Endodermal cell (in vitro differentiated cells): ENCODE measurements at regions not wholly inside any gene's neighbourhood (a gene's known extent, or its start where the extent isn't known, plus 50 kb on each side); places are given as distances from the start of the nearest gene placed in this dataset.

Experiments
- DNase-seq: peaks from one replicate; pipeline ENCODE4 v3.0.0-alpha.2; 2017
- H3K27ac ChIP-seq: 2 replicates; pipeline ENCODE4 v1.5.1; 2013; ENCODE audit warnings: mild to moderate bottlenecking, low read depth, low read length, moderate library complexity
- H3K27me3 ChIP-seq: 2 replicates; pipeline ENCODE4 v1.6.1; 2013; ENCODE audit warnings: mild to moderate bottlenecking, low read length, moderate library complexity; ENCODE audit not compliant: insufficient read depth, control insufficient read depth, poor library complexity, severe bottlenecking
- H3K36me3 ChIP-seq: 2 replicates; pipeline ENCODE4 v1.7.0; 2013; ENCODE audit warnings: mild to moderate bottlenecking, low read length, moderate library complexity; ENCODE audit not compliant: control insufficient read depth, insufficient read depth
- H3K4me1 ChIP-seq: one replicate; pipeline ENCODE4 v1.7.0; 2013; ENCODE audit warnings: low read length; ENCODE audit not compliant: control insufficient read depth, insufficient read depth
- H3K4me3 ChIP-seq: 2 replicates; pipeline ENCODE4 v1.5.1; 2013; ENCODE audit warnings: mild to moderate bottlenecking, low read length, moderate library complexity
- H3K9ac ChIP-seq: 2 replicates; pipeline ENCODE4 v1.6.1; 2013; ENCODE audit warnings: mild to moderate bottlenecking, low read length, moderate library complexity; ENCODE audit not compliant: poor library complexity, severe bottlenecking; ENCODE audit errors: extremely low read depth
- H3K9me3 ChIP-seq: 2 replicates; pipeline ENCODE4 v1.6.1; 2013; ENCODE audit warnings: mild to moderate bottlenecking, low read length, moderate library complexity; ENCODE audit not compliant: control insufficient read depth
- H3K27ac Mint-ChIP-seq: 2 replicates; pipeline ENCODE4 v1.8.0; 2020; ENCODE audit warnings: mixed read lengths
- H3K27me3 Mint-ChIP-seq: 2 replicates; pipeline ENCODE4 v1.8.0; 2021; ENCODE audit warnings: mild to moderate bottlenecking, mixed read lengths; ENCODE audit not compliant: insufficient read depth
- H3K36me3 Mint-ChIP-seq: 2 replicates; pipeline ENCODE4 v1.8.0; 2020; ENCODE audit warnings: low read depth, mixed read lengths
- H3K4me1 Mint-ChIP-seq: 2 replicates; pipeline ENCODE4 v1.8.0; 2020; ENCODE audit warnings: mixed read lengths
- H3K4me3 Mint-ChIP-seq: 2 replicates; pipeline ENCODE4 v1.8.0; 2020; ENCODE audit warnings: mild to moderate bottlenecking, moderate library complexity, mixed read lengths
- H3K9me3 Mint-ChIP-seq: 2 replicates; pipeline ENCODE4 v1.8.0; 2020; ENCODE audit warnings: mild to moderate bottlenecking, mixed read lengths
- WGBS, 2 experiments: methylation state at CpG; one replicate each; pipeline versions ENCODE4 v1.1.5 to v1.1.7; 2013; ENCODE audit warnings: missing lambda C conversion rate in 2 of 2, mixed read lengths in 1 of 2; ENCODE audit not compliant: insufficient coverage in 1 of 2, insufficient read length in 1 of 2; 5-methylcytosine and 5-hydroxymethylcytosine counted together
- TF ChIP-seq, protein P1 (sequence below): fragments of 200-600 bp; sonication (generic); conservative IDR thresholded peaks from 2 replicates; pipeline ENCODE4 v1.5.0; 2021; ENCODE audit warnings: antibody characterized with exemption, mild to moderate bottlenecking

DNA sequence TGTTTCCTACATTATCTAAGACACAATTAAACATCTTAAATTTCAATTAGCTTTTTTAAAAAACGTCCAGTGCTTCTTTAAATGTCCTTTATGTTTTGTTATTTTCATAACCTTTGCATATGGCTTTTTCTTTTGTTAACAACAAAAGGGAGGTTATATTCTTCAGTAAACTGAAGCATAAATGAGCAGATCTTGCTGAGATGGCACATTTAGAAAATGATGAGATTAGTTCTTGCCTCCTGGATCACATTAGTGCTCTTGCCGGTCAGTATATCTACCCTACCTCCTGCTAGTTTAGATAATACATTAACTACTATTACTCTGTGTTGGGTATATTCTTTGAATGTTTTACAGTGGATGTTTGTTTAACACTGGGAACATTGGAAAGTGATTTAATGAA lies 126.1 kb downstream of the DISP1 start:
- Mint-ChIP-seq H3K4me3 (no peak overlapping the region), H3K27ac (no peak overlapping the region), H3K27me3 (no peaks in the 10 kb centered on the region), H3K36me3 (no peaks in the 10 kb centered on the region), H3K4me1 (peaks cover 14% of the 10 kb centered on the region), H3K9me3 (no peaks in the 10 kb centered on the region)
- Histone ChIP-seq H3K36me3 (no peaks in the 10 kb centered on the region), H3K4me3 (no peak overlapping the region), H3K27me3 (no peaks in the 10 kb centered on the region), H3K27ac (no peak overlapping the region), H3K9me3 (no peaks in the 10 kb centered on the region), H3K9ac (no peak overlapping the region), H3K4me1 (no peaks in the 10 kb centered on the region)
- no peak for DNase-seq
- WGBS, 2 experiments, result 87% methylated on average over 2 of the region's 2 CpGs; no CpG with 5 or more reads in 1 of the 2 experiments
- TF ChIP-seq, protein P1, sequence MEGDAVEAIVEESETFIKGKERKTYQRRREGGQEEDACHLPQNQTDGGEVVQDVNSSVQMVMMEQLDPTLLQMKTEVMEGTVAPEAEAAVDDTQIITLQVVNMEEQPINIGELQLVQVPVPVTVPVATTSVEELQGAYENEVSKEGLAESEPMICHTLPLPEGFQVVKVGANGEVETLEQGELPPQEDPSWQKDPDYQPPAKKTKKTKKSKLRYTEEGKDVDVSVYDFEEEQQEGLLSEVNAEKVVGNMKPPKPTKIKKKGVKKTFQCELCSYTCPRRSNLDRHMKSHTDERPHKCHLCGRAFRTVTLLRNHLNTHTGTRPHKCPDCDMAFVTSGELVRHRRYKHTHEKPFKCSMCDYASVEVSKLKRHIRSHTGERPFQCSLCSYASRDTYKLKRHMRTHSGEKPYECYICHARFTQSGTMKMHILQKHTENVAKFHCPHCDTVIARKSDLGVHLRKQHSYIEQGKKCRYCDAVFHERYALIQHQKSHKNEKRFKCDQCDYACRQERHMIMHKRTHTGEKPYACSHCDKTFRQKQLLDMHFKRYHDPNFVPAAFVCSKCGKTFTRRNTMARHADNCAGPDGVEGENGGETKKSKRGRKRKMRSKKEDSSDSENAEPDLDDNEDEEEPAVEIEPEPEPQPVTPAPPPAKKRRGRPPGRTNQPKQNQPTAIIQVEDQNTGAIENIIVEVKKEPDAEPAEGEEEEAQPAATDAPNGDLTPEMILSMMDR, result no peak

DNA sequence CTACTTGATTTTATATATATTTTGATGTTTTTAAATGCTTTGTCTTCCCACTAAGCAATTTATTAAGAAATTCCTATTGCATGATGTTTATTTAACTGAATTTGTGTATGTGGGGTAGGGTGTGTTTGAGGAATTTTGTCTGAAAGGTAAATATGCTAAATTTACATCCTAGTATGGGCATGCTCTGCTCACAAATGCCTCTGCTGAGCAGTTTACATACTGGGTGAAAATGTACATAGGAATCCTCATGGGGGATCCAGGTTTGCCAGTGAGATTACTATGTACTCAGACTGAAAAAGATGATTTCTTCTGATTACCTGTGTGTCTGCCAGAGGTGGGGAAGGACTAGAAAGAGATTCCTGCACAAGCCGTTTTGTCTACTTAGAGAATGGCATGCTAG lies 126.6 kb downstream of the DISP1 start:
- Histone ChIP-seq H3K27ac (no peak overlapping the region), H3K9me3 (no peaks in the 10 kb centered on the region), H3K4me1 (no peaks in the 10 kb centered on the region), H3K4me3 (no peak overlapping the region), H3K9ac (no peak overlapping the region), H3K27me3 (no peaks in the 10 kb centered on the region), H3K36me3 (no peaks in the 10 kb centered on the region)
- Mint-ChIP-seq H3K4me3 (no peak overlapping the region), H3K27ac (no peak overlapping the region), H3K4me1 (peaks cover 14% of the 10 kb centered on the region), H3K36me3 (no peaks in the 10 kb centered on the region), H3K27me3 (no peaks in the 10 kb centered on the region), H3K9me3 (no peaks in the 10 kb centered on the region)
- TF ChIP-seq, protein P1, result no peak
- no peak for DNase-seq
- 89 to 92% methylated on average over 1 of the region's 1 CpG for WGBS, 2 experiments

DNA sequence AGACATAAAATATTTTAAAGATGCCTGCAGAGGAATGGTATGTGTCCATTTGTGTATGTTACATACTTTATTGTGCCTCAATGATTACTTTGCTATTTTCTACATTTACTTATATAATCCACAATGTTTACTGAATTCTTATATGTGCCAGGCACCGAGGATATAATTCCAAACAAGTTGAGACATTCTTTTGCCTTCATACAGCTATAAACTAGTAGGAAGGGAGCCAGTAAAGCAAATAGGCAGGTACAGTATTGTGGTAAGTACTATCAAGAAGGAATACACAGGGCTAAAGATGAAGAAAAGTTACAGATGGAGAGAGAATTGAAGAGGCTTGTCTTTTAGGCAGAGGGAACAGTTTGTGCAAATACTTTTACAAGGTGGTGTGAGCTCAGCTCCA lies 131.6 kb downstream of the DISP1 start:
- H3K4me1 ChIP-seq, result no peaks in the 10 kb centered on the region
- peaks cover 3% of the 10 kb centered on the region for H3K36me3 Mint-ChIP-seq
- peaks cover 2% of the 10 kb centered on the region for H3K27me3 Mint-ChIP-seq
- H3K9ac ChIP-seq, result no peak overlapping the region
- no peaks in the 10 kb centered on the region for H3K27me3 ChIP-seq
- H3K4me3 Mint-ChIP-seq, result no peak overlapping the region
- 86 to 100% methylated on average over 1 of the region's 1 CpG for WGBS, 2 experiments
- H3K27ac Mint-ChIP-seq, result no peak overlapping the region
- TF ChIP-seq, protein P1, result no peak
- H3K27ac ChIP-seq, result no peak overlapping the region
- DNase-seq, result no peak
- H3K36me3 ChIP-seq, result no peaks in the 10 kb centered on the region
- no peaks in the 10 kb centered on the region for H3K9me3 Mint-ChIP-seq
- H3K4me3 ChIP-seq, result no peak overlapping the region
- H3K4me1 Mint-ChIP-seq, result peaks cover 12% of the 10 kb centered on the region
- H3K9me3 ChIP-seq, result no peaks in the 10 kb centered on the region
